ENCODE measurements at regions not wholly inside any gene's neighbourhood (a gene's known extent, or its start where the extent isn't known, plus 50 kb on each side); places are given as distances from the start of the nearest gene placed in this dataset.
A peak's percentile ranks its signal among the peaks of the same experiment; 100 is the strongest.

DNA sequence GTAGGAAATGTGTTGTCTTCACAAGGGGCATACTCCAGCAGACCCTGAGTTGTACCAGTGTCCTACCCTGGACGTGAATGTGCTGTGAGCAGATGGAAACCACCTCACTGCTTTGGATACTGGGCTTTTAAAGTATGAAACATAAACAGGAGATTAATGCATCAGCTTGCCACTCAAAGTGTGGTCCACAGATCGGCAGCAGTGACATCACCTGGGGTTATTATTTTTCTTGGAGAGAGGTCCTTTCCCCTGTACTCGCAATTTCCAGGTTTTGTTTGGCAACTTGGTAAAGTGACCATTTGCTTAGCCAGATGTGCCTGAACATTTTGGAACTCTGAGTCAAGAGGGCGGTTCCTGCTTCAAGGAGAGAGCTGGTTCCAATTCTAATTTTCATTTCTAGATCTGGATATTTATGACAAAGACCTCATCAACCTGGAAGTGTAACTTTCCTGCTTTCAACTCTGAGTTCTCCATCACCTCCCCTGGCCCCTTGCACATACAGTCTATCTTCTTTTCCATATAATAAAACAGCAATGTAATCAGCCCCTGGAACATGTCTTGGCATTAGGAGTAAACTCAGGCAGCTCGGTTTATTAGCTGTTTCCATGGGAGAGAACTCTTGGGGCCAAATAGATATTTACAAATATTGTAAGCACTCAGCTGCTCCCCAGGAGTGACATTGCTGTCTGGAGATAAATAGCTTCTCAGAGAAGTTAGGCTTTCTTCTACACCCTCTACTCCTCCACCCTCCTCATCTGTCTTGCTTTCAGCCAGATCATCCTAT lies 237.0 kb upstream of the TBX3 start:
- H3K36me3 ChIP-seq (ENCODE audit: control insufficient read depth in 1 of 2, insufficient read depth in 2 of 2, low read length in 2 of 2), result no peaks in the 10 kb centered on the region
- H2BK5ac ChIP-seq (ENCODE audit: low read depth, low read length, poor library complexity), result no peak overlapping the region
- no peak overlapping the region for H2AK5ac ChIP-seq (ENCODE audit: low read length)
- H2BK120ac ChIP-seq (ENCODE audit: insufficient read depth, low read length, poor library complexity), result no peak overlapping the region
- no peak overlapping the region for H4K8ac ChIP-seq (ENCODE audit: low read depth, low read length)
- H3K23ac ChIP-seq (ENCODE audit: low read length), result peak overlapping the region; percentile 84
- H3K9ac ChIP-seq (ENCODE audit: low read length), result no peak overlapping the region
- no peaks in the 10 kb centered on the region for H3K27me3 ChIP-seq (ENCODE audit: insufficient read depth, low read length)
- peaks cover 12% of the 10 kb centered on the region for H3K79me1 ChIP-seq (ENCODE audit: low read length)
- no peak overlapping the region for H3K18ac ChIP-seq (ENCODE audit: low read length)
- no peak overlapping the region for H4K91ac ChIP-seq (ENCODE audit: low read depth, low read length)
- WGBS (ENCODE audit: extremely low coverage, insufficient coverage, insufficient read length), result no CpG with 5 or more reads among the region's 5 CpGs
- H3K4me2 ChIP-seq (ENCODE audit: low read length), result no peak overlapping the region
- H3K9me3 ChIP-seq (ENCODE audit: insufficient read depth, low read depth, low read length), result no peaks in the 10 kb centered on the region
- H3K27ac ChIP-seq (ENCODE audit: low read depth, low read length), result no peak overlapping the region
- no peak overlapping the region for H4K12ac ChIP-seq (ENCODE audit: low read depth, low read length)
- H3K4me1 ChIP-seq (ENCODE audit: control insufficient read depth in 1 of 2, insufficient read depth in 2 of 2, low read length in 2 of 2), result peaks cover 5 to 11% of the 10 kb centered on the region in 2 experiments
- no peak overlapping the region for H3K4me3 ChIP-seq (ENCODE audit: low read depth, low read length)
- no peak overlapping the region for H3K4ac ChIP-seq (ENCODE audit: low read depth, low read length)
- H3K14ac ChIP-seq (ENCODE audit: low read length), result no peak overlapping the region
- H2AFZ ChIP-seq (ENCODE audit: insufficient read depth, low read length, poor library complexity), result no peak overlapping the region
- no peaks in the 10 kb centered on the region for H3K79me2 ChIP-seq (ENCODE audit: control insufficient read depth, insufficient read depth, low read length, poor library complexity)
- no peak for DNase-seq
- H2BK12ac ChIP-seq (ENCODE audit: low read length), result peak overlapping the region; percentile 18

DNA sequence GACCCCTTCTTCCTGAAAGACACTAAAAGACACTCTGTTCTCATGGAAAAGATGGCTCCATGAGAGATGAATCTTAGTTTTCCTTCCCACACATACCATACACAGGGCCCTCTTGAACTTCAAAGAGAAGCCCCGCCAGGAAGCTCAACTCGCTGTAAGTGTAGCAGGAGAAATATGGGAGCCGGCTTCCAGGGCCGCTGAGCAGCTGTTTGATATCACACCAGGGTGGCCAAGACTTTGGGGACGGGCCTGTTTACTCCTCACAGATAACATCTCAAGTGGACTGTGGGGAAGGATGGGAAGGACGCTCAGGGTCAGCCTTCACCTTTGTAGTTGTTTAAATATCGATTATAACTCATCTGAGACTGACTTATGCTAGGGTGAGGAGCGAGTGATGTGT lies 235.5 kb upstream of the TBX3 start:
- H4K12ac ChIP-seq (ENCODE audit: low read depth, low read length), result no peak overlapping the region
- H3K27ac ChIP-seq (ENCODE audit: low read depth, low read length), result no peak overlapping the region
- peaks cover 15% of the 10 kb centered on the region for H3K79me1 ChIP-seq (ENCODE audit: low read length)
- no peak overlapping the region for H3K4ac ChIP-seq (ENCODE audit: low read depth, low read length)
- H3K27me3 ChIP-seq (ENCODE audit: insufficient read depth, low read length), result no peaks in the 10 kb centered on the region
- no peak overlapping the region for H3K18ac ChIP-seq (ENCODE audit: low read length)
- H3K4me2 ChIP-seq (ENCODE audit: low read length), result no peak overlapping the region
- no peak overlapping the region for H2BK5ac ChIP-seq (ENCODE audit: low read depth, low read length, poor library complexity)
- H3K36me3 ChIP-seq (ENCODE audit: control insufficient read depth in 1 of 2, insufficient read depth in 2 of 2, low read length in 2 of 2), result no peaks in the 10 kb centered on the region
- H2AK5ac ChIP-seq (ENCODE audit: low read length), result no peak overlapping the region
- H3K23ac ChIP-seq (ENCODE audit: low read length), result no peak overlapping the region
- no peak for DNase-seq
- peak overlapping the region; percentile 46 for H2BK12ac ChIP-seq (ENCODE audit: low read length)
- no peak overlapping the region for H3K4me3 ChIP-seq (ENCODE audit: low read depth, low read length)
- H3K4me1 ChIP-seq (ENCODE audit: control insufficient read depth in 1 of 2, insufficient read depth in 2 of 2, low read length in 2 of 2), result peaks cover 8 to 11% of the 10 kb centered on the region in 2 experiments
- H3K14ac ChIP-seq (ENCODE audit: low read length), result no peak overlapping the region
- H2BK120ac ChIP-seq (ENCODE audit: insufficient read depth, low read length, poor library complexity), result peak overlapping the region; percentile 44
- H3K9ac ChIP-seq (ENCODE audit: low read length), result no peak overlapping the region
- no peak overlapping the region for H4K8ac ChIP-seq (ENCODE audit: low read depth, low read length)
- no peaks in the 10 kb centered on the region for H3K79me2 ChIP-seq (ENCODE audit: control insufficient read depth, insufficient read depth, low read length, poor library complexity)
- no peak overlapping the region for H2AFZ ChIP-seq (ENCODE audit: insufficient read depth, low read length, poor library complexity)
- no peaks in the 10 kb centered on the region for H3K9me3 ChIP-seq (ENCODE audit: insufficient read depth, low read depth, low read length)
- WGBS (ENCODE audit: extremely low coverage, insufficient coverage, insufficient read length), result no CpG with 5 or more reads among the region's 8 CpGs
- no peak overlapping the region for H4K91ac ChIP-seq (ENCODE audit: low read depth, low read length)

DNA sequence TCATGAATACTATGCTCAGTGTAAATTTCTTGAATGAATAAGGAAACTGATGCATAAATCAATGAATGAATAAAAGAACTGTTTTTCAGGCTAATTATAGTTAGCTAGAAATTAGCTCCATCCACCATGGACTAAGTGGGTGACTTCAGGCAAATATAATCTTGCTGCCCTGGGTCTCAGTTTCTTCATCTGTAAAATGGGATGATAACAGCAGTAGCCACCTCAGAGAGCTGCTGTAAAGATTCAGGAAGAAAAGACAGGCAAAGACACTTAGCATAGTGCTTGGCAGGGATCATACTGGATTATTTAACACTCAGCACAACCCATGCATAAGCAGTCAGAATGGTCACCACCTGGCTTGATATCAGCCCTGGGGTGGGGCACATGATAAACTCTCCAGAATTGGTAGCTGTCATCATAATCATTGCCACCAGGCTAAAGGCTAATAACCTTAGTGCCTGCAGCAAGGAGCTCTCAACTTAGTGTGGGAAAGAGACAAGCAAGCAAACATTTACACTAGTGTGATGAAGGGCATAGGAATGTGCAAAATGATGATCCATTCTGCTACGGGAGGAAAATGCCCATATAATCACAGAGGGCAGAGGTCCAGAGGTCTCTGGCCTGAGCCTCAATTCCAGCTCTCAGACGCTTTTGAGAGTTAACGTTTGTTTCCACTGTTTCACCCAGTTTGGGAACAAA lies 234.7 kb upstream of the TBX3 start:
- no peak overlapping the region for H2BK12ac ChIP-seq (ENCODE audit: low read length)
- no peak overlapping the region for H2AFZ ChIP-seq (ENCODE audit: insufficient read depth, low read length, poor library complexity)
- H2BK5ac ChIP-seq (ENCODE audit: low read depth, low read length, poor library complexity), result no peak overlapping the region
- H3K27ac ChIP-seq (ENCODE audit: low read depth, low read length), result no peak overlapping the region
- peaks cover 17% of the 10 kb centered on the region for H3K79me1 ChIP-seq (ENCODE audit: low read length)
- H4K8ac ChIP-seq (ENCODE audit: low read depth, low read length), result no peak overlapping the region
- no peak overlapping the region for H3K23ac ChIP-seq (ENCODE audit: low read length)
- no peak overlapping the region for H3K4me3 ChIP-seq (ENCODE audit: low read depth, low read length)
- no peaks in the 10 kb centered on the region for H3K36me3 ChIP-seq (ENCODE audit: control insufficient read depth in 1 of 2, insufficient read depth in 2 of 2, low read length in 2 of 2)
- H3K4ac ChIP-seq (ENCODE audit: low read depth, low read length), result no peak overlapping the region
- H2AK5ac ChIP-seq (ENCODE audit: low read length), result no peak overlapping the region
- no CpG with 5 or more reads among the region's 3 CpGs for WGBS (ENCODE audit: extremely low coverage, insufficient coverage, insufficient read length)
- H3K18ac ChIP-seq (ENCODE audit: low read length), result no peak overlapping the region
- no peak overlapping the region for H4K12ac ChIP-seq (ENCODE audit: low read depth, low read length)
- H3K4me2 ChIP-seq (ENCODE audit: low read length), result no peak overlapping the region
- H2BK120ac ChIP-seq (ENCODE audit: insufficient read depth, low read length, poor library complexity), result no peak overlapping the region
- no peaks in the 10 kb centered on the region for H3K79me2 ChIP-seq (ENCODE audit: control insufficient read depth, insufficient read depth, low read length, poor library complexity)
- peak; percentile 61 to 69 for DNase-seq
- no peaks in the 10 kb centered on the region for H3K9me3 ChIP-seq (ENCODE audit: insufficient read depth, low read depth, low read length)
- H3K4me1 ChIP-seq (ENCODE audit: control insufficient read depth in 1 of 2, insufficient read depth in 2 of 2, low read length in 2 of 2), result peaks cover 8 to 11% of the 10 kb centered on the region in 2 experiments
- H3K27me3 ChIP-seq (ENCODE audit: insufficient read depth, low read length), result no peaks in the 10 kb centered on the region
- no peak overlapping the region for H4K91ac ChIP-seq (ENCODE audit: low read depth, low read length)
- H3K9ac ChIP-seq (ENCODE audit: low read length), result no peak overlapping the region
- H3K14ac ChIP-seq (ENCODE audit: low read length), result no peak overlapping the region

DNA sequence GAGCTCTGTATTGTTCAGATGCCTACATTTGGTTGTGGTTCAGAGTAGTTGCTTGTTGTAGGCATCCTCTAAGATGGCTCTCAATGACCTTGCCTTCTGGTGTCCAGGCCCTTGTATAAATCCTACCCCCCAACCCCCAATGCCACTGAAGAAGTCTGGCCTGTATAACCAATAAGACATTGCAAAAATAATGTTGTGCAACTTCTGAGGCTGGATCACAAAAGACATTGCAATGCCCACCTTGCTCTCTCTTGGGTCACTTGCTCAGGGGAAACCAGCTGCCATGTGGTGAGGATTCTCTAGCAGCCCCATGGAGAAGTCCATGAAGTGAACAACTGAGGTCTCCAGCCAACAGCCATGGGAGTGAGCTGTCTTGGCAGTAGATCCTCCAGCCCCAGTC lies 234.0 kb upstream of the TBX3 start:
- Histone ChIP-seq H3K27ac (ENCODE audit: low read depth, low read length) (no peak overlapping the region), H3K36me3 (ENCODE audit: control insufficient read depth in 1 of 2, insufficient read depth in 2 of 2, low read length in 2 of 2) (no peaks in the 10 kb centered on the region), H2BK120ac (ENCODE audit: insufficient read depth, low read length, poor library complexity) (no peak overlapping the region), H3K4me1 (ENCODE audit: control insufficient read depth in 1 of 2, insufficient read depth in 2 of 2, low read length in 2 of 2) (peaks cover 8 to 11% of the 10 kb centered on the region in 2 experiments), H3K79me2 (ENCODE audit: control insufficient read depth, insufficient read depth, low read length, poor library complexity) (no peaks in the 10 kb centered on the region), H3K4me3 (ENCODE audit: low read depth, low read length) (no peak overlapping the region), H3K27me3 (ENCODE audit: insufficient read depth, low read length) (no peaks in the 10 kb centered on the region), H3K79me1 (ENCODE audit: low read length) (peaks cover 17% of the 10 kb centered on the region), H4K91ac (ENCODE audit: low read depth, low read length) (no peak overlapping the region), H4K12ac (ENCODE audit: low read depth, low read length) (no peak overlapping the region), H3K4ac (ENCODE audit: low read depth, low read length) (no peak overlapping the region), H3K14ac (ENCODE audit: low read length) (no peak overlapping the region), H2AK5ac (ENCODE audit: low read length) (peak overlapping the region; percentile 18), H2BK5ac (ENCODE audit: low read depth, low read length, poor library complexity) (no peak overlapping the region), H3K9me3 (ENCODE audit: insufficient read depth, low read depth, low read length) (no peaks in the 10 kb centered on the region), H4K8ac (ENCODE audit: low read depth, low read length) (no peak overlapping the region), H3K18ac (ENCODE audit: low read length) (no peak overlapping the region), H2BK12ac (ENCODE audit: low read length) (peak overlapping the region; percentile 28), H3K4me2 (ENCODE audit: low read length) (no peak overlapping the region), H2AFZ (ENCODE audit: insufficient read depth, low read length, poor library complexity) (no peak overlapping the region), H3K9ac (ENCODE audit: low read length) (no peak overlapping the region), H3K23ac (ENCODE audit: low read length) (no peak overlapping the region)
- no peak for DNase-seq

Data from trophoblast cell (in vitro differentiated cells and primary cell).